GM12872 (cell line): ENCODE measurements at regions not wholly inside any gene's neighbourhood (a gene's known extent, or its start where the extent isn't known, plus 50 kb on each side); places are given as distances from the start of the nearest gene placed in this dataset.

Source experiments
- TF ChIP-seq, protein P1 (sequence below): IDR thresholded peaks from 3 replicates; pipeline ENCODE4 v1.5.1; 2011; ENCODE audit warnings: low read depth, mild to moderate bottlenecking, low read length, moderate library complexity; ENCODE audit not compliant: insufficient read depth

DNA sequence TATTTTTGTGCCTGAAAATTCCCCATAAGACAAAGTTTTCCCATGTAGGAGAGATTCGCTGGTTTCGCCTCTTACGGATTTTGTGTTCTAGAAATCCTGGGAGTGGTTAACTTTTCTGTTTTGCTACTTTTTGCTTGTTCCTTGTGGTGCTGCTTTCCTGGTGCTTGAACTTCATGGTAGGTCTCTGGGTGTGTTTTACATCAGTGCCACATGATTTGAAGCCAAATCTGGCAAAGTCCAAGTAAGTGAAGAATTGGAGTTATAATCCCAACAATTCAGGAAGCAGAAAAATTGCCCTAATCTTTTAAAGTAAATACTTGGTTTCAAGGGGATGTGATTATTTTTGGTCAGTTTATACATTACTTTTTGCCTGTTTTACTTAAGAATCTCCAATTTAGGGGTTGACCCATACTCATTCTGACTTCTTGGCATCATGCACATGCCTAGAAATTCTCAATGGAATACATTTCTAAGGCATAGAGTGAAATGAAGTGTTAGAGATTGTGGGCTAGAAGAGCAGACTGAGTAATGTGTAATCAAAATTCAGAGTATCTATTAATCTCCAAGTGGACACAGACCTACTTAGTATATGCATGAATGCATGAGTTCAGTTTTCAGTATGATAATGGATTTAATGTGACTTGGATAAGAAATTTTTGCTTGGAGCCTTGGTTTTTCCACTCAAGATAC, 189.7 kb downstream of the CSNK1G3 start:
- TF ChIP-seq, protein P1, sequence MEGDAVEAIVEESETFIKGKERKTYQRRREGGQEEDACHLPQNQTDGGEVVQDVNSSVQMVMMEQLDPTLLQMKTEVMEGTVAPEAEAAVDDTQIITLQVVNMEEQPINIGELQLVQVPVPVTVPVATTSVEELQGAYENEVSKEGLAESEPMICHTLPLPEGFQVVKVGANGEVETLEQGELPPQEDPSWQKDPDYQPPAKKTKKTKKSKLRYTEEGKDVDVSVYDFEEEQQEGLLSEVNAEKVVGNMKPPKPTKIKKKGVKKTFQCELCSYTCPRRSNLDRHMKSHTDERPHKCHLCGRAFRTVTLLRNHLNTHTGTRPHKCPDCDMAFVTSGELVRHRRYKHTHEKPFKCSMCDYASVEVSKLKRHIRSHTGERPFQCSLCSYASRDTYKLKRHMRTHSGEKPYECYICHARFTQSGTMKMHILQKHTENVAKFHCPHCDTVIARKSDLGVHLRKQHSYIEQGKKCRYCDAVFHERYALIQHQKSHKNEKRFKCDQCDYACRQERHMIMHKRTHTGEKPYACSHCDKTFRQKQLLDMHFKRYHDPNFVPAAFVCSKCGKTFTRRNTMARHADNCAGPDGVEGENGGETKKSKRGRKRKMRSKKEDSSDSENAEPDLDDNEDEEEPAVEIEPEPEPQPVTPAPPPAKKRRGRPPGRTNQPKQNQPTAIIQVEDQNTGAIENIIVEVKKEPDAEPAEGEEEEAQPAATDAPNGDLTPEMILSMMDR = no peak

DNA sequence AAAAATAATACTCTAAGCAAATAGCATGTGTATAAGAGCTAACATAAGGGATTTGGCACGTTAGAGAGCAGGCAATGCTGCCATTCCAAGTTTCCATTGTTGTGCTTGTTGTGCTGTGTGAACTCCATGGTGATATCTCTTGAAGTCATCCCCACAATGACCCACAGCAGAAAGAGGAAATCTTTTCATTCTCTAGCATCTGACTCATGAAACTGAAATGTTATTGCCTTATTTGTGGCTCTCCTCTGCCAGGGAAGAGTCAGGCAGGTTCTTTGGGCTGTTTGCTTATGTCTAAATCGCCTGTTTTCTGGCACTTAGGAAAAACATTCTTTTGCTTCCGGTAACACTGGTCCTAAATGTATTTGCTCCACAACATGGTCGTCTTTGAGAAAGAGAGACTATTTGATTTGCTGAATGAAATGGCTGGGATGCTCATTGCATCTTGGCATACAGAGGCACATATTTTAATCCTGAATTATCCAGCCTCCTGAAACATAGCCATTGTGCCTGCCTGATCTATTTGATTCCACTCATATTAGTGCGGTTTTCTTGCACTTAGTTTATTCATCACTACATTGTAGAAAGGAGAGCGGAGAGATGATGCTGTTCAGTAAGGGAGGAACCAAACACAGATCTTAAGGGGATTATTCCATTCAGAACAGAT, 188.8 kb downstream of the CSNK1G3 start:
- TF ChIP-seq, protein P1 = no peak

DNA sequence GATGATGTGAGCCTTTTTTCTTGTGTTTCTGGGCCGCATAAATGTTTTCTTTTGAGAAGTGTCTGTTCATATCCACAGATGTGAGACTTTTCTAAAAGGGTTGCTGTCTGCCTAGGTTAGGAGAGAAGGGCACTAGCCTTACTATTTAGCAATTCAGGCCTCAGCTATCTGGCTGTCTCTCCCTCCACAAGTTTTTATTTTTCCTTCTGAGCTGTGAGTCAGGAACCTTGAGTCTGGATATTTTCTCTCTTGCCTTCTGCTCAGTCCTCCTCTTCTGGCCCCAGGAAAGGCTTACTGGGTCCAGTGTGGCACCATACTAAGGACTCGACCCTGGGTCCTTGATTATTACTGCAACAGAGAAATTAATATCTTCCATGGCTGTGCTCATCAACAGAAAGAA, 187.6 kb downstream of the CSNK1G3 start:
- TF ChIP-seq, protein P1 = no peak

DNA sequence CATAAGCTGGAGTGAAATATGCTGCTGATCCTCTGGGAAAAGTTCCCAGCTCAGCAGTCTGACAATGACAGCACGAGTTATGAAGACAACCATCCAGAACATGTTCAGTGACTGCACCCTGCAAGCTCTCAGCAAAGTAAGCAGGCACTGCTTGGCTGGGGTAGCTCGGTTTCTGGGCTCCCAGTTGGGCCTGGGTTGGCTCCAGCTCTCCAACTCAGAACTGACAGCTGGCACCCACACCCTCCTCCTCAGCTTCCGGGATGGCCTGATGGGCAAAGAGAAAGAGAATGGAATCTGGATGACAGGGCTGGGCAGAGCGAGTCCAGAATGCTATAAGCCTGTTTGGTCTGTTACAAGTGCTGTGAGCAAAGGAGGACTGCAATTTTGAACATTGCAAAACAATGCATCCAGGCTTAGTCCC, 185.0 kb downstream of the CSNK1G3 start:
- TF ChIP-seq, protein P1 = no peak

DNA sequence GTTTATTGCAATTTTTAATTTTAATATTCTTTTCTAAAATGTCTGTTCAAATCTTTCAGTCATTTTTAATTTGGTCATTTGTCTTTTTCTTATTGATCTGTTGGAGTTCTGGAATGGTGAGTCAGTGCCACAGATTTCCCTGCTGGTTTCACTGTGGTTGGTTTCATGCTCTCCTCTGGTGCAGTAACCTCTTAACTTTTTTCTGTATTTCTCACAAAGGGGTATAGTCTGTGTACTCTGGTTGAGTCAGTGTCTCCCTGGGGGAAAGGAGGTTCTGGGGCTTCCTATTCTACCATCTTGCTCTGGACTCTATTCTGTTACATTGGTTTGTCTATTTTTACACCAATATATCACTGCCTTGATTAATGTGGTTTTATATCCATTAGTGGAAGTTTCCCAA, 178.8 kb downstream of the CSNK1G3 start:
- TF ChIP-seq, protein P1 = no peak

DNA sequence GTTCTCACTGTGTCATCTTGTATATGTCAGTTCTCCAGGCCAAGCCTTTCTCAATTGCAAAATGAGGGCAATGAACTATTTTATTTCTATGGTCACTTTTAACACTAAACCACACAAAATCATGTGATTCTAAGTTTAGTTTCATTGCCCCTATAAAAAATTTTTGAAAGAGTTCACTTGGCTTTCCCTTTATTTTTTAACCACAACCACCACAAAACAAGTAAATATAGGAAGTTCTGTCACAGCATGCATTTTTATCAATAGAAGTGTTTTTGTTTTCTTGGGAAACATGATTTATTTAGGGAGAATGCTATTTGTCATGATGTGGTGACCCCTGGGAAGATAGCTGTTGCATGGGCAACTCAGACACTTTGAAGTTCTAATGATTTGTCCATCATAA, 169.1 kb downstream of the CSNK1G3 start:
- TF ChIP-seq, protein P1 = no peak

DNA sequence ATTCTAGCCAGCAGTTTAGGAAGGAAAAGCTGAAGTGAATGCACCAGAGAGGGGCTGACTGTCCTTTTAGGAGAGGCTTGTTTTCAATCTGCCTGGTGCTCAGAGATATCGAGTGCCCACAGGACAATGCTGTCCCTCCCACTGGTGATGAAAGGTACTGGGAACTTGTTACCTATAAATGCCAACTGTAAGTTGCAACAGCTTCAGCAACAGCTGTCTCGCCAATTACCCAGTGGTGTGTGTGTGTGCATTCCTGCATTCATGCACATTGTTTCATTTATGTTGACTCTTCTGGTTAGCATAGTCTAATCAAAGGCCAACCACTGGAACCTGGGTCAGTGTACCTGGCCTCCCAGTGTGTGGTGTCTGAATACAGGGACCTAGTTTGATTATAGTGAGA, 161.1 kb downstream of the CSNK1G3 start:
- TF ChIP-seq, protein P1 = no peak
